GM12891 (cell line): ENCODE measurements at regions not wholly inside any gene's neighbourhood (a gene's known extent, or its start where the extent isn't known, plus 50 kb on each side); places are given as distances from the start of the nearest gene placed in this dataset.

ENCODE experiments used
- PAX5 ChIP-seq: IDR thresholded peaks from 2 replicates; pipeline ENCODE4 v1.6.1; 2011; ENCODE audit warnings: low read length, moderate library complexity, mild to moderate bottlenecking; ENCODE audit not compliant: insufficient read depth, severe bottlenecking
- POLR2A ChIP-seq: IDR thresholded peaks from 2 replicates; pipeline ENCODE4 v1.6.1; 2011; ENCODE audit warnings: low read depth, low read length, control low read depth
- POLR2AphosphoS5 ChIP-seq: IDR thresholded peaks from 2 replicates; pipeline ENCODE4 v1.6.1; 2011; ENCODE audit warnings: low read depth, low read length, control low read depth

DNA sequence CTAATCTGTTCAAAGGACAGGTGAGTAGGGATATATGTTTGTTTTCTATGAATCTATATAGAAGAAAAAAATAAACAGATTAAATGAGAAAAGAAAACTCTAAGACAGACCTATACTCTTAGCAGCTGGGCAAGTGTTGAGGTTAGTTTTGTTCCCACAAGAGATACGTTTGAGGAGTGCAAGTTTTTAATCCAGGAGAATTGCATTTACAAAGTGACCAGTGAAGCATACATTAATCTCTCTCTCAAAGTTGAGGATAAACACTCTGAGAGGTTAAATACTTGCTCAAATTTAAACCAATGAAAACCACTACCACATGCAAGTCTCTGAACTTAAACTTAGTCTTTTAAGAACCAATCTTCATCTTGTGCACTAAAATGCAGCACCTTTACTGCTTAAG, 930.5 kb upstream of the MIR17HG start:
- TF ChIP-seq PAX5 (no peak), POLR2A (no peak), POLR2AphosphoS5 (no peak)
